Stimulated activated CD4-positive, alpha-beta T cell treated with anti-CD3 and anti-CD28 coated beads, Interleukin-4, amount 100 ng/mL, for 48 hours (primary cell): ENCODE measurements at regions not wholly inside any gene's neighbourhood (a gene's known extent, or its start where the extent isn't known, plus 50 kb on each side); places are given as distances from the start of the nearest gene placed in this dataset.
"Not testable (repeated sequence)": the region's sequence is repeated elsewhere in the genome, so short reads cannot be mapped to it uniquely, and the experiment has no call there.

Experiments used
- DNase-seq, 2 donors: peaks; one replicate each; pipeline ENCODE4 v3.0.0-alpha.2; 2020; ENCODE audit warnings: low read depth in 2 of 2

DNA sequence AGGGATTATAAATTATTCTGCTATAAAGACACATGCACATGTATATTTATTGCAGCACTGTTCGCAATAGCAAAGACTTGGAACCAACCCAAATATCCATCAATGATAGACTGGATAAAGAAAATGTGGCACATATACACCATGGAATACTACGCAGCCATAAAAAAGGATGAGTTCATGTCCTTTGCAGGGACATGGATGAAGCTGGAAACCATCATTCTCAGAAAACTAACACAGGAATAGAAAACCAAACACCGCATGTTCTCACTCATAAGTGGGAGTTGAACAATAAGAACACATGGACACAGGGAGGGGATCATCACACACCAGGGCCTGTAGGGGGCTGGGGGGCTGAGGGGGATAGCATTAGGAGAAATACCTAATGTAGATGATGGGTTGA lies 377.2 kb upstream of the SASH1 start:
- DNase-seq, result not testable (repeated sequence)

- no peak for DNase-seq
Measured at GRCh38 chr6:147970970-147971369, 371.7 kb upstream of the SASH1 start.

- DNase-seq, result no peak
Measured at GRCh38 chr6:147972448-147972847, 370.2 kb upstream of the SASH1 start.

GRCh38 chr6:147973806-147974205 lies 368.8 kb upstream of the SASH1 start:
- DNase-seq, result no peak

DNA sequence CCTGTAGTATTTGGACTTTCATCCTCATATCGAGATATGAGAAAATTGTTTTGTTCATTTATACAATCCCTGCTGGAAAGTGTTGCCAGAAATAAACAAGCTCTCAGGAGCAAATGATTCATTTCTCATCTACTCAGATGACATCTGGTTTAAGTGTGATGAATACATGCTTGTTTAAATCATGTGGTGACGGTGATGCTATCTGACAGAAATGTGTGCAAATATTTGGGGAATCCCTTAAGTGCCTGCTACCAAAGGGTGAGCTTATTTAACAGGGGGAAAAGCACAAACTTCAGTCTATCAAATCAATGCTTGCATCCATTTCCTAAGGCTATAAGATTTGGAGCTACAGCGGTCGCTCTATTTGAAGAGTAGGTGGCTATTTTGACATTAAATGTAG lies 368.3 kb upstream of the SASH1 start:
- DNase-seq, result no peak

DNA sequence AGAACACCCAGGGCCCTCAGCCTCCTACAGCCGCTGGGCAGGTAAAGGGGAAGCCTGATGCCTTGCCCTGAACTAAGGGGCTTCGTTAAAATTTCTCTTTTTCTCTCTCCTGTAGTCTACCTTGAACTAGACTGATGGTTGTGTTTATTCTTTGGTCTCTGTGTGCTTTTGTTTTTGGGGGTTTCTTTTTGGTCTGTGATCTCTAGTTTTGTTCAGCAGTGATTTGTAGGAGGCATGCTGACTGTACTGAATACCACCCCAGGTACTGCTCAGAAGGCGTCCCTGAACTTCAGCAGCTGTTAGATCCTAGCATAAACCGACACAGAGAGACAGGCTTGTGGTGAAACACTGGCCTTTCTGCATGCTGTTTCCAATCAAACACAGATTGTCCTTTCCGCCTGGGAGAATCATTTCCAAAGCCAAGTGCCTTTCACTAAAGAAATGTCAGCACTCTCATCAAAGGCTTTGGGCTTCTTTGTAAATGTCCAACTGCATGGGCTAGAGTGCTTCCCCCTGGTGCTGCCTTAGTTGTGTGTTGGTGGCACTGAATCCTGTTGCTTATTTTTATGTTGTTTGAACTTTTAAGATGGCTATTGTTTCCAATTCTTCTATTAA lies 364.7 kb upstream of the SASH1 start:
- DNase-seq, result no peak

- DNase-seq, result no peak
Measured at GRCh38 chr6:147979966-147980365, 362.7 kb upstream of the SASH1 start.

- no peak for DNase-seq
Measured at GRCh38 chr6:147983581-147984366, 358.9 kb upstream of the SASH1 start.

- no peak for DNase-seq
Measured at GRCh38 chr6:147986846-147987245, 355.8 kb upstream of the SASH1 start.

DNA sequence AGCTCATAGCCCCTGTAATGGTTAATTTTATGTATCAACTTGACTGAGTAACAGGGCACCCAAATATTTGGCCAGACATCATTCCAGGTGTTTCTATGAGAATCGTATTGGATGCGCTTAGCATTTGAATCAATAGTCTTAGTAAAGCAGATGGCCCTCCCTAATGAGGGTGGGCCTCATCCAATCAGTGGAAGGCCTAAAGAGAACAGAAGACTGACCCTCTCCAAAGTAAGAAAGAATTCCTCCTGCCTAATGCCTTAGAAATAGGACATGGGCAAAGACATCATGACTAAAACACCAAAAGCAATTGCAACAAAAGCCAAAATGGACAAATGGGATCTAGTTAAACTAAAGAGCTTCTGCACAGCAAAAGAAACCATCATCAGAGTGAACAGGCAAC lies 352.5 kb upstream of the SASH1 start:
- DNase-seq, result no peak

- DNase-seq, result no peak
Measured at GRCh38 chr6:147991961-147992360, 350.7 kb upstream of the SASH1 start.

- DNase-seq, result no peak
Measured at GRCh38 chr6:147999001-147999540, 343.6 kb upstream of the SASH1 start.

GRCh38 chr6:148001844-148002642 lies 340.6 kb upstream of the SASH1 start:
- DNase-seq, result no peak

GRCh38 chr6:148004651-148005050 lies 338.0 kb upstream of the SASH1 start:
- no peak for DNase-seq

DNA sequence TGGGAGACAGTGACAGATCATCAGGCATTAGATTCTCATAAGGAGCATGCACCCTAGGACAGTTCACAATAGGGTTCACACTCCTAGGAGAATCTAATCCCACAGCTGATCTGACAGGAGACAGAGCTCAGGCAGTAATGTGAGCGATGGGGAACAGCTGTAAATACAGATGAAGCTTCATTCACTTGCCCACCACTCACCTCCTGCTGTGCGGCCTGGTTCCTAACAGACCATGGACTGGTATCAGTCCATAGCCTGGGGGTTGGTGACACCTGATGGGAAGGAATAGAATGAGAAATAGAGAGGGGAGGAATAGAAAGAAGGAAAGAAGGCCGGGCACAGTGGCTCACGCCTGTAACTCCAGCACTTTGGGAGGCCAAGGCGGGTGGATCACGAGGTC lies 336.8 kb upstream of the SASH1 start:
- DNase-seq, result no peak

- not testable (repeated sequence) for DNase-seq
Measured at GRCh38 chr6:148010516-148010915, 332.1 kb upstream of the SASH1 start.

DNA sequence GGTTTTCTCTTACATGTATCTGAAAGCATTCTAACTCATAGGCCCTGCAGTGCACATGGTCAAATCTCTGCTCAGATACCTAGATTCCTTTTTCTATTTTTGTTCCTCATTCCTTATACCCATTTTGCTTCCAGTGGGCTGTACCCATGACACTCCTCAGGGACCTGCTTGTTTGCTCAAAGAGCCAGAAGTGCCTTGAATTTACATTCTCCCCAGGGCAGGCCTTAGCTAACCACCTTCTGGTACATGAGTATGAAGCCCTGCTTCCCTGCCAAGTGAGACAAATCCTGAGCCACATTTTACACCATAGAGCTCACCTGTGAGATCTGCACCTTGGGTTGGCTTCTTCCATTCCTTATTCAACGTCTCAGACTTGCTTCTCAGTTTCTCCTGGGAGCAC lies 326.6 kb upstream of the SASH1 start:
- no peak for DNase-seq

DNA sequence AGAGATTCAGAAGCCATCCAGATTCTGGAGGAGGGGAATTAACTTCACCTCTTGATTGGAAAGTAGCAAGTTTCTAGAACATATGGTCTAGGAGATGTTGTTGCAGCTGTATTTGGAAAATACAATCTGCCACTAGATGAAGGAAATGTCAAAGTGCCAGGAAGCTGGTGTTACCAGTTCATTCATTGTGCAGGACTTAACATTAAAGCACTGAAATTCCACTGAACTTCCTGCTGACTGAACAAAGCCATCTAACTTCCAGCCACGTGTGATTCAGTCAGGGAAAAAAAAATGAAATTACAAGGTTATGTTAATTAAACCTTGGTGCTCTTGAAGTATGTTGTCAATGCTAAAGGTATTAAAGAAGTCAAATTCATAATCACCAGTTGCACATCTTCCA lies 321.5 kb upstream of the SASH1 start:
- no peak for DNase-seq

DNA sequence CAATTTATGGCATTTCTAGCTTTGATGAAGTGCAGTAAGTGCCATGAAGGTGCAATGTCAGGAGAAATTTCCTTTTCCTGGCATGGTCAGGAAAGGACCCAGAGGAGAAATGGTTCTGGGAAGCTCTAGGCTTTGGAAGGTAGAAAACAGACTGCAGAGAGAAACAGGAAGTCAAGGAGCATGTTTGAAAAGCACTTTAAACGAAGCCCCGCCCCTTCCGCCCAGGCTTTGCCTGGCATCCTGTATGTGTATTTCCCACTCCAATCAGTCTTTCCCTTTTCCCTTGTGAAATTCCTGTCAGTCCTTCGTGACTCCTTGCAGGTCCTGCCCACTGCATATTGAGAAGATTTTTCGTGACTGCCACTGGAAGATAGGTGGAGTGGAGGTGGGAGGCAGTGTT lies 320.9 kb upstream of the SASH1 start:
- no peak for DNase-seq

GRCh38 chr6:148022279-148022678 lies 320.4 kb upstream of the SASH1 start:
- DNase-seq, result not testable (repeated sequence)

- DNase-seq, result no peak
Measured at GRCh38 chr6:148027201-148027600, 315.4 kb upstream of the SASH1 start.

GRCh38 chr6:148035806-148036390 lies 306.7 kb upstream of the SASH1 start:
- no peak for DNase-seq
